ENCODE measurements at regions not wholly inside any gene's neighbourhood (a gene's known extent, or its start where the extent isn't known, plus 50 kb on each side); places are given as distances from the start of the nearest gene placed in this dataset.

DNA sequence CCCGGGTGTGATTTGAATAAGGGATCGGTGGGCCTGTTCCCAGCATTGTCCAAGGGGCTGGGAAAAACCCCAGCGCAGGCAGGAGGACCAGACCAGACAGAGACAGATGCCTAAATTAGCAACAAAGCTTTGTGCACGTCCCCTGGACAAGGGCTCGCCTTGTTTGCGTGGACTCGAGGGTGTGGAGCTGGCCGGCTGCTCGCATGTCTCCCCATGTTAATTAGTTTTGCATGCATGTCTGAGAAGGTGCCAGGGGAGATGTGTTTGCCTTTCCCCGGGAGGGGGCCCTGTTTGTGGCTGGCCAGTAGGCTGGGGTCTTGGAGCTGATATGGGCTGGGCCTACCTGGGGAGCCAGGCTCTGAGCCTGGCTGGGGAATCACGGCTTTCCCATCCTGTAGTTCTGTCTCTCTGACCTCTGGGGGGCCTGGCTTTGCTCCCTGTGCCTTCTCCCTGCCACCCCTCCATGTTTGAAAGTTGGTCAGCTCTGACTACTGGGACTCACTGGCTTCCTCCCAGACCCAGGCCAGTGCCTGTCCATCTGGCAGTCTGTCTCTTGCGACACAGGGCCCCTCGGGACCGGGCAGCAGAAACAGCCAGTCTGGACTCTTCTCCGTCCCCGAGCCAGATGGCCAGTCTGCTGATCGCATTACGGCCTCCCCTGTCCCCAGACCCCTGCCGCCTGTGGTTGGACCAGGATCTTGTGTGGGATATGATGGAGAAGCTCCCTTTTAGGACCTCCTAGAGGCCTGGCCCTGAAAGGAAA lies 55.4 kb upstream of the POLG start:
- Mint-ChIP-seq H3K4me1 (no peaks in the 10 kb centered on the region), H3K4me3 (no peak overlapping the region), H3K27me3 (peaks cover 20% of the 10 kb centered on the region), H3K27ac (no peak overlapping the region), H3K9me3 (no peaks in the 10 kb centered on the region)
- ATAC-seq (no peak), DNase-seq (no peak)

DNA sequence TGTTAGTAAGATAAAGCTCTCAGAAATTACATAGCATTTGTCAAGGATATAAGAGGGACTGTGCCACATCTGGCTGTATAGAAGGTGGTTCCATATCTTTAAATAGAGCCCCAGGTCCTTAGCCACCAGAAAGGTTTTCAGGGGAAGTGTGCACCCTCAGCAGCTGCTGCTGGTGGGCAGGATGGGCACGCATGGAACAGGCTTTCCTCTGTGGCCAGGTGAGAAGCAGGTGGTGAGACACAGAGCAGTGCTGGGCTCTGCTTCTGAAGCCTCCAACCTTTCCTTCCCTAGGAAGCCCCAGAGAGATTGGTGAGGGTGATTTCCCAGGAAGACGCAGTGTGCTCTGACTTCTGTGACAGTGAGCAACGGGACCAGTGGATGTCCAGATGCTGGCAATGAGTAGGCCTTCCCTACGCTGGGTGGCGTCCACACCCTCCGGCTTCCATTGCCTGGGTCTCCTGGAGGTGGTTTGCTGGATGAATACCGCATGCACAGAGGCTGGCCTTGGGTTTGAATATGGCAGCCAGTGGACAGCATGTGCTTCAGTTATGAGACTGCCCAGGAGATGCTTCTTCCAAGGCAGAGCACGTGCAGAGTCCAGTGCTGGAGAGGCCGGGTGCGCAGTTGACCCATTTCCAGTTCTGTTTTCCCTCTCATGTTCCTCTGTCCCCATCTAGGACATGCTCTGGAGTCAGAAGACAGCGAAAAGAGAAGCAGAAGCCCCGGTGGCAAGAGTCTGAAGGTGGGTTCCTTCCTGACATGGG lies 52.7 kb upstream of the POLG start:
- Mint-ChIP-seq H3K9me3 (no peaks in the 10 kb centered on the region), H3K4me1 (no peaks in the 10 kb centered on the region), H3K27ac (no peak overlapping the region), H3K4me3 (no peak overlapping the region), H3K27me3 (peaks cover 26% of the 10 kb centered on the region)
- ATAC-seq: no peak
- DNase-seq: no peak

DNA sequence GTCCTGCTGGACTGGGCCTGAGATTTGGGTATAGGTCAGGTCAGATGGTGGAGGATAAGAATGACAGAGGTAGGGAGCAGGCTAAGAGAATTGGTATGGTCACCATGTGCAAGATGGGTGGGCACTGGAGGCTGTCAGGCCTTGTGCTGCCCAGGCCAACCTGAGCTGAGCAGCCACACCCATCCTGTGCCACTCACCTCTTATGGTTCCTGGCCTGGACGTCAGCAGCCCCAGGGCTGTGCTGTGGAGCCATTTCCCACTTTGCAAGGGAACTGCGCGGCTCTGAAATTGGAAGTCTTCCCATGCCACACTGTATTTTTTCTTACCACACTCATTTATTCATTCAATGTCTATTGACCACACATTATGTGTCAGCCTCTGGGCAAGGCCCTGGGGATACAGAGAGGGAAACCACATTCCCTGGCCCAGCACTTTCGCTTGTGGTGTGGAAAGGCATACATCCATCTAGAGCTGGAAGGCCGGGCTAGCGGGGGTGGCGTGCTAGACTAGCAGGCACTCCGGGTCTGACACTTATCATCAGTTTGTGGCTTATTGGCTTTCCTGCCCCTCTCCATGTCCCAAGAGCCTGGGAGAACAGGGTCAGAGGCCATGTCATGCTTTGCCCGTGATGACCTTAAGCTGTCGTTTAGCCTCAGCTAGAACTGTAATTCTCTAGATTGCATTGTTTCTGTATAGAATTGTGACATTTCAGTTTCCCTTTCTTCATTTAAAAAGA lies 51.1 kb upstream of the POLG start:
- ATAC-seq: no peak
- H3K4me3 Mint-ChIP-seq: no peak overlapping the region
- no peak for DNase-seq
- H3K4me1 Mint-ChIP-seq: no peaks in the 10 kb centered on the region
- H3K27ac Mint-ChIP-seq: peak overlapping the region in 1 of 2 donors; percentile 62
- H3K27me3 Mint-ChIP-seq: peaks cover 38% of the 10 kb centered on the region
- H3K9me3 Mint-ChIP-seq: no peaks in the 10 kb centered on the region
